ENCODE measurements at regions not wholly inside any gene's neighbourhood (a gene's known extent, or its start where the extent isn't known, plus 50 kb on each side); places are given as distances from the start of the nearest gene placed in this dataset.
A peak's percentile ranks its signal among the peaks of the same experiment; 100 is the strongest.

GRCh38 chr5:160479220-160479619, 57.6 kb downstream of the PTTG1 start:
- no peaks in the 10 kb centered on the region for H3K27me3 ChIP-seq (replicated peaks; ENCODE audit: control insufficient read depth, insufficient read depth, low read length, poor library complexity, severe bottlenecking)
- no peak overlapping the region for H3K27ac ChIP-seq (ENCODE audit: insufficient read depth, low read length, poor library complexity, severe bottlenecking)
- no peak overlapping the region for H3K4me3 ChIP-seq (ENCODE audit: insufficient read depth, low read depth, low read length, poor library complexity, severe bottlenecking)
- no peaks in the 10 kb centered on the region for H3K36me3 ChIP-seq (ENCODE audit: control insufficient read depth, insufficient read depth, low read length)
- peaks cover 15% of the 10 kb centered on the region for H3K4me1 ChIP-seq (ENCODE audit: control insufficient read depth, insufficient read depth, low read length, poor library complexity, severe bottlenecking)
- H3K9me3 ChIP-seq (ENCODE audit: control insufficient read depth, low read length), result no peaks in the 10 kb centered on the region
- no peak for DNase-seq

DNA sequence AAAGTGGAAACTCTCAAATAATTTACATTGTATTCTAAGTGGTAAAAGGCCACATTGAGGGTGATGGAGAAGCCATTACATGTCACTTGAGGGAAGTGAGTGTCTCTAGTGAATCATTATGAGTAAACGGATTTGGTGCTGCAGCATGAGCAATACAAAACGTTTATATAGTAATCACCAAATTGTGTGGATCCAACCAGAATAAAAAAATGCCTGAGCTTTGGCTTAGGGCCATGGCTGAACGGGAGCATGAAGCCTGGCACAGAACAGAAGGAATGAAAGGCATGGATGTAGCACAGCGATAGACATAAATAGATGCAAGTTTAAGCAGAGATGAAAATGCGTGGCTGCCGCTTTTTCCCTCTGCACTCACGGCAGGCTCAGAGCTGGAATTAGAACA, 58.3 kb downstream of the PTTG1 start:
- H3K27me3 ChIP-seq (replicated peaks; ENCODE audit: control insufficient read depth, insufficient read depth, low read length, poor library complexity, severe bottlenecking), result no peaks in the 10 kb centered on the region
- no peaks in the 10 kb centered on the region for H3K9me3 ChIP-seq (ENCODE audit: control insufficient read depth, low read length)
- no peak overlapping the region for H3K27ac ChIP-seq (ENCODE audit: insufficient read depth, low read length, poor library complexity, severe bottlenecking)
- H3K4me1 ChIP-seq (ENCODE audit: control insufficient read depth, insufficient read depth, low read length, poor library complexity, severe bottlenecking), result peaks cover 14% of the 10 kb centered on the region
- no peak overlapping the region for H3K4me3 ChIP-seq (ENCODE audit: insufficient read depth, low read depth, low read length, poor library complexity, severe bottlenecking)
- DNase-seq, result no peak
- H3K36me3 ChIP-seq (ENCODE audit: control insufficient read depth, insufficient read depth, low read length), result no peaks in the 10 kb centered on the region

GRCh38 chr5:160480652-160481051, 59.0 kb downstream of the PTTG1 start:
- H3K9me3 ChIP-seq (ENCODE audit: control insufficient read depth, low read length), result no peaks in the 10 kb centered on the region
- no peak overlapping the region for H3K27ac ChIP-seq (ENCODE audit: insufficient read depth, low read length, poor library complexity, severe bottlenecking)
- no peak overlapping the region for H3K4me3 ChIP-seq (ENCODE audit: insufficient read depth, low read depth, low read length, poor library complexity, severe bottlenecking)
- peaks cover 14% of the 10 kb centered on the region for H3K4me1 ChIP-seq (ENCODE audit: control insufficient read depth, insufficient read depth, low read length, poor library complexity, severe bottlenecking)
- H3K36me3 ChIP-seq (ENCODE audit: control insufficient read depth, insufficient read depth, low read length), result no peaks in the 10 kb centered on the region
- DNase-seq, result no peak
- no peaks in the 10 kb centered on the region for H3K27me3 ChIP-seq (replicated peaks; ENCODE audit: control insufficient read depth, insufficient read depth, low read length, poor library complexity, severe bottlenecking)

DNA sequence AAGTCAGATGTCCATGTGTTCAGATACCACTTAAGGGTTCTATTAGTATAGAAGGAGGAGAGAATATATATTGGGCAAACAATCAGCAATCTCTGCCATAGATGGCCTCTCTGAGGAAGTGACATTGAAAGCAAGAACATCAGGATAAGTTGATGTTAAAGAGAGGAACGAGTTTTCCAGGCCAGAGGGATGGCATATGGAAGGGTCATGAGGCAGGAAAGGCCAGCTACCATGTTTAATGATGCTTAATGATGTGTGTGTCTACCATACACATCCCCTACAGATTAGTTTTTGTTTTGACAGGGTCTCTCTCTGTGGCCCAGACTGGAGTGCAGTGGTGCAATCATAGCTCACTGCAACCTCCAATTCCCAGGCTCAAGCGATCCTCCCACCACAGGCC, 63.0 kb downstream of the PTTG1 start:
- no peaks in the 10 kb centered on the region for H3K27me3 ChIP-seq (replicated peaks; ENCODE audit: control insufficient read depth, insufficient read depth, low read length, poor library complexity, severe bottlenecking)
- no peaks in the 10 kb centered on the region for H3K9me3 ChIP-seq (ENCODE audit: control insufficient read depth, low read length)
- H3K4me3 ChIP-seq (ENCODE audit: insufficient read depth, low read depth, low read length, poor library complexity, severe bottlenecking), result no peak overlapping the region
- no peak for DNase-seq
- no peaks in the 10 kb centered on the region for H3K36me3 ChIP-seq (ENCODE audit: control insufficient read depth, insufficient read depth, low read length)
- no peak overlapping the region for H3K27ac ChIP-seq (ENCODE audit: insufficient read depth, low read length, poor library complexity, severe bottlenecking)
- peaks cover 4% of the 10 kb centered on the region for H3K4me1 ChIP-seq (ENCODE audit: control insufficient read depth, insufficient read depth, low read length, poor library complexity, severe bottlenecking)

DNA sequence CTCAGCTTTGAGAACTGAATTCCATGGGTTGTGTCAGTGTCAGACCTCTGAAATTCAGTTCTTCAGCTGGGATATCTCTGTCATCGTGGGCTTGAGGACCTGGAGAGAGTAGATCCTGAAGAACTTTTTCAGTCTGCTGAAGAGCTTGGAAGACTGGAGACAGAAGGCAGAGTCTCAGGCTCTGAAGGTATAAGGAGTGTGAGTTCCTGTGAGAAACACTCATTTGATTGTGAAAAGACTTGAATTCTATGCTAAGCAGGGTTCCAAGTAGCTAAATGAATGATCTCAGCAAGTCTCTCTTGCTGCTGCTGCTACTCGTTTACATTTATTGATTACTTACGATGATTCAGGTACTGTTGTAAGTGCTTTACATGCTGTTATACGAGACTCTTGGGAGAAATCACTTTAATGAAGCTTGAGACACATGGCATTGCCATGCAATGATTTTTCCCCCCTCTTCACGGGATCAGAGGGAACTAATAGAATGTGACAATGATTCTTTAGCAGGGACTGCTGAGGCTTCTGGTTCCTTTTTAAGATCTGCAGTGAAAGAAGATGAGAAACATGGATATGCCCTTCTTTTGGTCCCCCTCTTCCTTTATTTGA, 63.8 kb downstream of the PTTG1 start:
- Histone ChIP-seq H3K27ac (ENCODE audit: insufficient read depth, low read length, poor library complexity, severe bottlenecking) (no peak overlapping the region), H3K4me3 (ENCODE audit: insufficient read depth, low read depth, low read length, poor library complexity, severe bottlenecking) (no peak overlapping the region), H3K27me3 (replicated peaks; ENCODE audit: control insufficient read depth, insufficient read depth, low read length, poor library complexity, severe bottlenecking) (no peaks in the 10 kb centered on the region), H3K4me1 (ENCODE audit: control insufficient read depth, insufficient read depth, low read length, poor library complexity, severe bottlenecking) (peaks cover 4% of the 10 kb centered on the region), H3K9me3 (ENCODE audit: control insufficient read depth, low read length) (no peaks in the 10 kb centered on the region), H3K36me3 (ENCODE audit: control insufficient read depth, insufficient read depth, low read length) (no peaks in the 10 kb centered on the region)
- no peak for DNase-seq

GRCh38 chr5:160486573-160486972, 64.9 kb downstream of the PTTG1 start:
- no peak overlapping the region for H3K27ac ChIP-seq (ENCODE audit: insufficient read depth, low read length, poor library complexity, severe bottlenecking)
- H3K4me3 ChIP-seq (ENCODE audit: insufficient read depth, low read depth, low read length, poor library complexity, severe bottlenecking), result no peak overlapping the region
- no peaks in the 10 kb centered on the region for H3K27me3 ChIP-seq (replicated peaks; ENCODE audit: control insufficient read depth, insufficient read depth, low read length, poor library complexity, severe bottlenecking)
- H3K9me3 ChIP-seq (ENCODE audit: control insufficient read depth, low read length), result no peaks in the 10 kb centered on the region
- no peaks in the 10 kb centered on the region for H3K36me3 ChIP-seq (ENCODE audit: control insufficient read depth, insufficient read depth, low read length)
- H3K4me1 ChIP-seq (ENCODE audit: control insufficient read depth, insufficient read depth, low read length, poor library complexity, severe bottlenecking), result peaks cover 4% of the 10 kb centered on the region
- DNase-seq, result peak; percentile 13 to 35 (median 29)

DNA sequence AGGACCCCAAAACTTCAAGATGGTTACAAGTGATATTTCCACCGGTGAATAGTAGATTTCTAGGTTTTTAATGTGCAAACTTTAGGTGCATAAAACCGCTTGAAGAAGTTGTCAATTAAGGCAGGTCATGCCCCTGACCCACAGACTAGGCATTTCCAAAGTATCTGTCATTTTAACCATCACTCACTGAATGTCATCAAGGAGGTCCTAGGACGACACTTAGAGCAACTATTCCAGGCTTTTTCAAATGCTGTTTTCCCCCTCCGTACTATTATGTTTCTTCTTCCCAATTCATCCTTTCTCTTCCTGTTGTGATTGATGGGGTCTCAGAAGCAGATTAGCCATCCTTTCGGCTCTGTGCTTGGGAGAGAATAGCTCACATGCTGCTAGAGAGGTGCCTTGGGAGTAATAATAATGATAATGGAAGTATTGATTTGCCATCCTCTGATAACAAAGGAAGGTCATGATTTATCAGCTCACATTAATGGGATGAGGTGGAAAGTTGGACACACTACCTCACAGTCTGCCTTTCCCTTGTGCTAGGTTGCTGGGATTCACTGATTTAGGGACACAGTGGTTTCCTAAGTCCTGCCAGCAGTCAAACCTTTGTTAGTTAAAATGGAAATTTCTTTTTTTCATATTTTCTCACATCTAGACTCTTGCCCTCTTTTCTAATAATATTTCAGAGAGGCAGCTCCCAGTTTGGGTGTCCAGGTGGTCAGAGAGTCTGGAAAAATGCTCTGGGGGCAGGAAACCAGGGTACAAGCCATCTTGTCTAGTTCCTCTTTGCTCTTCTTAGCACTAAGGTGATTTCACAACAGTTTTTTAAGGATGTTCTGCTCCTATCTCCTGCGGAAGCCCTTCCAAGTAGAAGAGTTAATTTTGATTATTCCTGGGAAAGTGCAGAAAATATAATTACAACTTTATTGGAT, 67.0 kb downstream of the PTTG1 start:
- Histone ChIP-seq H3K4me1 (ENCODE audit: control insufficient read depth, insufficient read depth, low read length, poor library complexity, severe bottlenecking) (peaks cover 4% of the 10 kb centered on the region), H3K27me3 (replicated peaks; ENCODE audit: control insufficient read depth, insufficient read depth, low read length, poor library complexity, severe bottlenecking) (no peaks in the 10 kb centered on the region), H3K4me3 (ENCODE audit: insufficient read depth, low read depth, low read length, poor library complexity, severe bottlenecking) (no peak overlapping the region), H3K9me3 (ENCODE audit: control insufficient read depth, low read length) (no peaks in the 10 kb centered on the region), H3K27ac (ENCODE audit: insufficient read depth, low read length, poor library complexity, severe bottlenecking) (no peak overlapping the region), H3K36me3 (ENCODE audit: control insufficient read depth, insufficient read depth, low read length) (no peaks in the 10 kb centered on the region)
- DNase-seq, result no peak

DNA sequence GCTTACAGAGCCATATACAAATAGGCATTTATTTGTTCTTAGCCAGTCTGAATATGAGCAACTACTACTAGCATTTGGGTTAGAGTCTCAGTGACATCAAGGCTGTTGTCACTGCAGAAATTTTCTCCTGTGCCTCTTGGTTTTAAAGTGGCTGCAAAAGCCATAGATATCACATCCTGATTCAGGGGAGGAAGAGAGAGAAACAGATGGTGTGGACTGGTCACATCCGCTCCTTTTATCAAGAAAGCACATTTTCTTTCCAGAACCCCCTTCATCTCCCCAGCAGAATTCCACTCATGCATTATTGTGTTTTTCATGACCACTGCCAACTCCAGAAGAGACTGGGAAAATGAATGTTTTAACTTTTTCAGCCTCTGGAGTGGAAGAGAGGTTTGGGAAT, 69.8 kb downstream of the PTTG1 start:
- DNase-seq, result no peak
- Histone ChIP-seq H3K36me3 (ENCODE audit: control insufficient read depth, insufficient read depth, low read length) (no peaks in the 10 kb centered on the region), H3K4me3 (ENCODE audit: insufficient read depth, low read depth, low read length, poor library complexity, severe bottlenecking) (no peak overlapping the region), H3K27ac (ENCODE audit: insufficient read depth, low read length, poor library complexity, severe bottlenecking) (no peak overlapping the region), H3K4me1 (ENCODE audit: control insufficient read depth, insufficient read depth, low read length, poor library complexity, severe bottlenecking) (no peaks in the 10 kb centered on the region), H3K9me3 (ENCODE audit: control insufficient read depth, low read length) (no peaks in the 10 kb centered on the region), H3K27me3 (replicated peaks; ENCODE audit: control insufficient read depth, insufficient read depth, low read length, poor library complexity, severe bottlenecking) (no peaks in the 10 kb centered on the region)

DNA sequence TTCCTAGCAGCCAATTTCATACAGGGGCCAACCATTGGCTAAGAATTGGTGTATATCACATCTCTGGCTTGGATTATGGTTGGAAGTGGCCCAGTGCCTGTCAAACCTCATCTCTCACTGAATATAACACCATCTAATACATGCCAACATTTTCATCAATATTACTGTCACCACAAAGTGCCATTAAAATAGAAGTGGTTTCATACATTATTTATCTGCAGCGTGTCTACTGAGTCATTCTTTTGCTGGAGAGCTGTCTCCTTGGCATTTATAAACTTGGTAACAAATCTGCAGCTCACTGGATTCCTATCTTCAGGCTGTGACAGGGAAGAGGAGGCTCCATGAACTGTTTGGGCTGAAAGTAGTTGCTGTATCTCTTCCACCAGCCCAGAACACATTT, 70.9 kb downstream of the PTTG1 start:
- H3K9me3 ChIP-seq (ENCODE audit: control insufficient read depth, low read length), result no peaks in the 10 kb centered on the region
- H3K4me3 ChIP-seq (ENCODE audit: insufficient read depth, low read depth, low read length, poor library complexity, severe bottlenecking), result no peak overlapping the region
- no peaks in the 10 kb centered on the region for H3K27me3 ChIP-seq (replicated peaks; ENCODE audit: control insufficient read depth, insufficient read depth, low read length, poor library complexity, severe bottlenecking)
- DNase-seq, result no peak
- no peak overlapping the region for H3K27ac ChIP-seq (ENCODE audit: insufficient read depth, low read length, poor library complexity, severe bottlenecking)
- H3K4me1 ChIP-seq (ENCODE audit: control insufficient read depth, insufficient read depth, low read length, poor library complexity, severe bottlenecking), result no peaks in the 10 kb centered on the region
- H3K36me3 ChIP-seq (ENCODE audit: control insufficient read depth, insufficient read depth, low read length), result no peaks in the 10 kb centered on the region

GRCh38 chr5:160493806-160494338, 72.2 kb downstream of the PTTG1 start:
- H3K27me3 ChIP-seq (replicated peaks; ENCODE audit: control insufficient read depth, insufficient read depth, low read length, poor library complexity, severe bottlenecking), result no peaks in the 10 kb centered on the region
- H3K27ac ChIP-seq (ENCODE audit: insufficient read depth, low read length, poor library complexity, severe bottlenecking), result no peak overlapping the region
- H3K36me3 ChIP-seq (ENCODE audit: control insufficient read depth, insufficient read depth, low read length), result no peaks in the 10 kb centered on the region
- no peak for DNase-seq
- no peaks in the 10 kb centered on the region for H3K4me1 ChIP-seq (ENCODE audit: control insufficient read depth, insufficient read depth, low read length, poor library complexity, severe bottlenecking)
- H3K4me3 ChIP-seq (ENCODE audit: insufficient read depth, low read depth, low read length, poor library complexity, severe bottlenecking), result no peak overlapping the region
- no peaks in the 10 kb centered on the region for H3K9me3 ChIP-seq (ENCODE audit: control insufficient read depth, low read length)

All from effector memory CD4-positive, alpha-beta T cell (primary cell).